Uterus (tissue), 2 donors: ENCODE measurements at regions not wholly inside any gene's neighbourhood (a gene's known extent, or its start where the extent isn't known, plus 50 kb on each side); places are given as distances from the start of the nearest gene placed in this dataset.

Experiments used
- CTCF ChIP-seq, 4 experiments: fragments of 200-600 bp in 2 of 4; fragments of 450-650 bp in 2 of 4; sonication (generic) in 2 of 4; IDR thresholded peaks; one replicate each; pipeline ENCODE4 v1.5.1; 2016 to 2019; ENCODE audit warnings: antibody characterized with exemption in 4 of 4, mild to moderate bottlenecking in 2 of 4, moderate library complexity in 1 of 4
- POLR2A ChIP-seq, 2 donors: fragments of 450-650 bp; IDR thresholded peaks; one replicate each; pipeline ENCODE4 v1.6.1; 2016; ENCODE audit warnings: antibody characterized with exemption in 2 of 2, mild to moderate bottlenecking in 1 of 2, moderate library complexity in 1 of 2

DNA sequence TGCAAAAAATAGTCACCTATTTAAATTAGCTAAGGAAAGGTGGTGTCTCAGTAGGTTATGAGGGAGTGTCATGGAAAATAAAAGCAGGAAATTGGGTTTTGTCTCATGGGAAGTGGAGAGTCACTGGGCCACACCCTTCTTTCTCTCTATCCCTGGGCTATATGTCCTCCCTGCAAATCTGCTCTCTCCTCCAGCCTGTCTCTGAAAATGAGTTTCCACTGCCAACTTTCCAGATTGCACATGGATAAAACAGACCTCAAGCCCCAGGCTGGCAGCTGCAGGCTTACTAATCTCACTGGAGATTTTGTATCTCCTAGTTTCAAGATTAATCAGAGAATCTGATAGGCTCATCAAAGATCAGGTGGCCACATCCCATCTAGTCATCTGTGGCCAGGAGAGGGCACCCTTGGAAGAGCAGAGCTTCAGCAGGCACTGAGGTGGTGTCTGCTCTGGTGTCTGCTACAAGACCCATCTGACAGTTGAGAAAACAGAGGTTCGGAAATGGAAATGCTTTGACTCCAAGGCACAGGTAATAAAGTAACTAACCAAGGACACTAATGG is 178.9 kb downstream of the MSX2 start:
- TF ChIP-seq CTCF (IDR thresholded peaks at IDR 0.05) (no peak), POLR2A (IDR thresholded peaks at IDR 0.05) (no peak)
